Breast epithelium (tissue), 4 donors: ENCODE measurements at regions not wholly inside any gene's neighbourhood (a gene's known extent, or its start where the extent isn't known, plus 50 kb on each side); places are given as distances from the start of the nearest gene placed in this dataset.
"Not testable (repeated sequence)": the region's sequence is repeated elsewhere in the genome, so short reads cannot be mapped to it uniquely, and the experiment has no call there.

Experiments used
- DNase-seq, 2 donors: peaks; one replicate each; pipeline ENCODE4 v3.0.0-alpha.2; 2019; ENCODE audit warnings: low spot score in 2 of 2
- H3K27ac ChIP-seq, 2 donors: fragments of 200-600 bp; sonication (generic) in 1 of 2; one replicate each; pipeline ENCODE4 v1.5.1; 2016 to 2019; ENCODE audit warnings: mild to moderate bottlenecking in 1 of 2
- H3K27me3 ChIP-seq, 2 donors: fragments of 200-600 bp; sonication (generic) in 1 of 2; one replicate each; pipeline versions ENCODE4 v1.5.1 to v1.6.0; 2017 to 2019; ENCODE audit warnings: control low read depth in 1 of 2, mild to moderate bottlenecking in 1 of 2
- H3K36me3 ChIP-seq: fragments of 200-600 bp; one replicate; pipeline ENCODE4 v1.5.1; 2019
- H3K4me1 ChIP-seq, 2 donors: fragments of 200-600 bp; sonication (generic); one replicate each; pipeline ENCODE4 v1.5.1; 2016 to 2019; ENCODE audit warnings: control low read depth in 1 of 2
- H3K4me3 ChIP-seq, 3 donors: fragments of 200-600 bp; sonication (generic); 1 replicate in 2 of 3; 2 replicates in 1 of 3; pipeline ENCODE4 v1.5.1; 2016 to 2019; ENCODE audit warnings: mild to moderate bottlenecking in 3 of 3, moderate library complexity in 2 of 3
- H3K9me3 ChIP-seq, 2 donors: fragments of 200-600 bp; sonication (generic) in 1 of 2; one replicate each; pipeline ENCODE4 v1.5.1; 2016 to 2019; ENCODE audit warnings: control low read depth in 1 of 2
- CTCF ChIP-seq, 3 donors: fragments of 450-650 bp; IDR thresholded peaks; one replicate each; pipeline ENCODE4 v1.5.1; 2016 to 2017; ENCODE audit warnings: antibody characterized with exemption in 3 of 3, mild to moderate bottlenecking in 3 of 3, moderate library complexity in 3 of 3
- POLR2A ChIP-seq: fragments of 450-650 bp; IDR thresholded peaks from one replicate; pipeline ENCODE4 v1.6.1; 2016; ENCODE audit warnings: antibody characterized with exemption, mild to moderate bottlenecking, moderate library complexity
- POLR2AphosphoS5 ChIP-seq, 3 donors: sonication (generic); formaldehyde crosslinking; IDR thresholded peaks; one replicate each; pipeline ENCODE4 v1.6.1; 2017; ENCODE audit warnings: antibody characterized with exemption in 3 of 3
- intact Hi-C: fragments of 100-400 bp; cut with DNase I; formaldehyde crosslinking; loops from one replicate; pipeline ENCODE4 v1.15.1; 2023; ENCODE audit warnings: low total_unique reads

- Histone ChIP-seq H3K9me3 (no peaks in the 10 kb centered on the region), H3K4me3 (no peak overlapping the region), H3K27ac (peak overlapping the region in 1 of 2 donors; percentile 48), H3K36me3 (no peaks in the 10 kb centered on the region), H3K27me3 (no peaks in the 10 kb centered on the region), H3K4me1 (no peaks in the 10 kb centered on the region)
- peak in 1 of 2 donors; percentile 17 for DNase-seq
- intact Hi-C loops, result no loop called here
- no peak for TF ChIP-seq POLR2AphosphoS5 (IDR thresholded peaks at IDR 0.05)
- no peak for TF ChIP-seq POLR2A
- no peak for TF ChIP-seq CTCF (IDR thresholded peaks at IDR 0.05)
Observed at GRCh38 chr10:3874990-3875841, 90.2 kb upstream of the KLF6 start.

- peak in 1 of 2 donors; percentile 13 for DNase-seq
- intact Hi-C loops, H3K27me3 ChIP-seq, H3K4me1 ChIP-seq, H3K36me3 ChIP-seq, H3K4me3 ChIP-seq, H3K9me3 ChIP-seq: not testable (repeated sequence)
- H3K27ac ChIP-seq, result peak overlapping the region in 1 of 2 donors; percentile 48
Observed at GRCh38 chr10:3874610-3874989, 89.6 kb upstream of the KLF6 start.

- Histone ChIP-seq H3K4me3 (no peak overlapping the region), H3K27me3 (no peaks in the 10 kb centered on the region)
Observed at GRCh38 chr10:3873728-3874461, 88.9 kb upstream of the KLF6 start.

GRCh38 chr10:3872712-3873329 is 87.8 kb upstream of the KLF6 start:
- TF ChIP-seq POLR2AphosphoS5 (IDR thresholded peaks at IDR 0.05), result no peak
- no peak for TF ChIP-seq CTCF (IDR thresholded peaks at IDR 0.05)
- no peak for TF ChIP-seq POLR2A
- H3K9me3 ChIP-seq, result no peaks in the 10 kb centered on the region
- H3K36me3 ChIP-seq, result no peaks in the 10 kb centered on the region
- no peaks in the 10 kb centered on the region for H3K4me1 ChIP-seq
- intact Hi-C loops, result no loop called here
- no peaks in the 10 kb centered on the region for H3K27me3 ChIP-seq
- DNase-seq, result peak in 1 of 2 donors; percentile 11
- H3K27ac ChIP-seq, result no peak overlapping the region
- no peak overlapping the region for H3K4me3 ChIP-seq

More at GRCh38 chr10:3873728-3874461, 88.9 kb upstream of the KLF6 start:
- TF ChIP-seq CTCF (IDR thresholded peaks at IDR 0.05), result no peak
- intact Hi-C loops, result no loop called here
- Histone ChIP-seq H3K27ac (peak overlapping the region in 1 of 2 donors; percentile 20), H3K9me3 (no peaks in the 10 kb centered on the region), H3K4me1 (no peaks in the 10 kb centered on the region), H3K36me3 (no peaks in the 10 kb centered on the region)
- DNase-seq, result no peak

GRCh38 chr10:3871424-3871996 is 86.5 kb upstream of the KLF6 start:
- Histone ChIP-seq H3K9me3 (no peaks in the 10 kb centered on the region), H3K27ac (no peak overlapping the region), H3K36me3 (no peaks in the 10 kb centered on the region), H3K4me3 (no peak overlapping the region), H3K27me3 (no peaks in the 10 kb centered on the region), H3K4me1 (no peaks in the 10 kb centered on the region)
- intact Hi-C loops, result no loop called here
- TF ChIP-seq POLR2A (no peak), CTCF (IDR thresholded peaks at IDR 0.05) (no peak), POLR2AphosphoS5 (IDR thresholded peaks at IDR 0.05) (no peak)
- no peak for DNase-seq
